OCI-LY7 (cell line): ENCODE measurements at regions not wholly inside any gene's neighbourhood (a gene's known extent, or its start where the extent isn't known, plus 50 kb on each side); places are given as distances from the start of the nearest gene placed in this dataset.

ENCODE experiments used
- BruUV-seq: library from RNA; stranded (reverse); fragments of 400-500 nt; replicated peaks from 2 replicates; lab custom pipeline; 2021; lab: Mats Ljungman, UMichigan
- CTCF ChIA-PET: fragments of 300-600 bp; sonication (Branson Sonifier 250); formaldehyde crosslinking; loops from one replicate; lab custom pipeline; 2022; ENCODE audit warnings: antibody characterized with exemption; ENCODE audit not compliant: unreplicated experiment; lab: Charles Lee
- POLR2A ChIA-PET: fragments of 300-600 bp; sonication (Branson Sonifier 250); formaldehyde crosslinking; loops from one replicate; lab custom pipeline; 2022; ENCODE audit warnings: antibody characterized with exemption; lab: Charles Lee
- DNase-seq: peaks from one replicate; pipeline ENCODE4 v3.0.0-alpha.2; 2015; ENCODE audit warnings: low spot score
- H2AFZ ChIP-seq: fragments of 200-600 bp; sonication (generic), shearing (Covaris generic); 2 replicates; pipeline ENCODE4 v1.6.1; 2014; ENCODE audit warnings: mild to moderate bottlenecking, antibody characterized with exemption, low read length, moderate library complexity
- H3K27ac ChIP-seq: fragments of 200-600 bp; sonication (generic); 2 replicates; pipeline ENCODE4 v1.5.1; 2014; ENCODE audit warnings: mixed run types, low read depth, mild to moderate bottlenecking, moderate library complexity, low read length, inconsistent platforms; ENCODE audit not compliant: poor library complexity, severe bottlenecking
- H3K36me3 ChIP-seq: fragments of 200-600 bp; sonication (generic); 2 replicates; pipeline ENCODE4 v1.6.1; 2014; ENCODE audit warnings: mild to moderate bottlenecking, antibody characterized with exemption, low read length, moderate library complexity, mixed read lengths; ENCODE audit not compliant: insufficient read depth
- H3K4me1 ChIP-seq: fragments of 200-600 bp; sonication (generic); 2 replicates; pipeline ENCODE4 v1.5.1; 2014; ENCODE audit warnings: mild to moderate bottlenecking, low read length; ENCODE audit not compliant: insufficient read depth, poor library complexity, severe bottlenecking
- H3K4me2 ChIP-seq: fragments of 200-600 bp; sonication (generic); 2 replicates; pipeline ENCODE4 v1.6.1; 2014; ENCODE audit warnings: mild to moderate bottlenecking, low read length
- H3K4me3 ChIP-seq: fragments of 200-600 bp; sonication (generic); 2 replicates; pipeline ENCODE4 v1.5.1; 2014; ENCODE audit warnings: mild to moderate bottlenecking, low read depth, low read length; ENCODE audit not compliant: poor library complexity, severe bottlenecking
- H3K79me2 ChIP-seq: fragments of 200-600 bp; sonication (generic); 2 replicates; pipeline ENCODE4 v1.6.1; 2016; ENCODE audit warnings: low read depth, mild to moderate bottlenecking, low read length, moderate library complexity, mixed read lengths; ENCODE audit not compliant: insufficient read depth
- H3K9me2 ChIP-seq: fragments of 200-600 bp; sonication (generic); 2 replicates; pipeline ENCODE4 v1.6.1; 2016; ENCODE audit warnings: mild to moderate bottlenecking, low read length, mixed read lengths; ENCODE audit not compliant: insufficient read depth
- H3K9me3 ChIP-seq: fragments of 200-600 bp; sonication (generic); 2 replicates; pipeline ENCODE4 v1.6.1; 2014; ENCODE audit warnings: mild to moderate bottlenecking, mixed run types, low read length, mixed read lengths
- H4K20me1 ChIP-seq: fragments of 200-600 bp; sonication (generic); 2 replicates; pipeline ENCODE4 v1.6.1; 2014; ENCODE audit warnings: mild to moderate bottlenecking, antibody characterized with exemption, low read length, moderate library complexity, mixed read lengths; ENCODE audit not compliant: insufficient read depth
- CTCF ChIP-seq: fragments of 200-600 bp; sonication (generic); conservative IDR thresholded peaks from 2 replicates; pipeline ENCODE4 v1.5.1; 2014; ENCODE audit warnings: mild to moderate bottlenecking, antibody characterized with exemption, low read length, moderate library complexity, mixed read lengths
- EZH2phosphoT487 ChIP-seq: fragments of 200-600 bp; sonication (generic); IDR thresholded peaks from 2 replicates; pipeline ENCODE4 v1.6.1; 2018; ENCODE audit warnings: low read depth, borderline replicate concordance, mild to moderate bottlenecking, mixed run types, antibody characterized with exemption, low read length, moderate library complexity, mixed read lengths
- intact Hi-C: fragments of 100-400 bp; cut with micrococcal nuclease; formaldehyde crosslinking; loops from one replicate; pipeline ENCODE4 v1.10.0; 2022; ENCODE audit not compliant: unreplicated experiment

- CTCF ChIA-PET: no interaction called here
- no peaks in the 10 kb centered on the region for H3K36me3 ChIP-seq
- no peak overlapping the region for H3K27ac ChIP-seq
- DNase-seq: no peak
- TF ChIP-seq EZH2phosphoT487 (no peak), CTCF (no peak)
- no peaks in the 10 kb centered on the region for H3K4me1 ChIP-seq
- no peaks in the 10 kb centered on the region for H4K20me1 ChIP-seq
- no peak overlapping the region for H3K4me2 ChIP-seq
- no peaks in the 10 kb centered on the region for H3K9me3 ChIP-seq
- H3K4me3 ChIP-seq: no peak overlapping the region
- no TSS peak for BruUV-seq
- H3K79me2 ChIP-seq: no peaks in the 10 kb centered on the region
- intact Hi-C loops: no loop called here
- no peak overlapping the region for H2AFZ ChIP-seq
- POLR2A ChIA-PET: interaction anchor here (0.7 kb wide), 1 partner anchor 53 kb away, joined by 3 read pairs; no protein-coding TSS in a partner anchor
- H3K9me2 ChIP-seq: no peaks in the 10 kb centered on the region
Observed at GRCh38 chr11:69415411-69416142, 65.9 kb upstream of the LINC01488 start.

- intact Hi-C loops: no loop called here
- POLR2A ChIA-PET: interaction anchor here (0.7 kb wide), 2 partner anchors 53 to 1364 kb away, joined by 3 read pairs; no protein-coding TSS in a partner anchor
- no peak for TF ChIP-seq EZH2phosphoT487
- TF ChIP-seq CTCF: no peak
Observed at GRCh38 chr11:69416143-69416515, 65.3 kb upstream of the LINC01488 start.

More at GRCh38 chr11:69416143-69416515, 65.3 kb upstream of the LINC01488 start:
- no peak overlapping the region for H3K4me3 ChIP-seq
- no peaks in the 10 kb centered on the region for H3K79me2 ChIP-seq
- no TSS peak for BruUV-seq
- H3K4me2 ChIP-seq: no peak overlapping the region
- no peaks in the 10 kb centered on the region for H3K36me3 ChIP-seq
- no peak overlapping the region for H2AFZ ChIP-seq
- H3K9me3 ChIP-seq: no peaks in the 10 kb centered on the region
- DNase-seq: no peak
- H3K27ac ChIP-seq: no peak overlapping the region
- H4K20me1 ChIP-seq: no peaks in the 10 kb centered on the region
- CTCF ChIA-PET: no interaction called here
- no peaks in the 10 kb centered on the region for H3K4me1 ChIP-seq
- H3K9me2 ChIP-seq: no peaks in the 10 kb centered on the region
